Naive thymus-derived CD8-positive, alpha-beta T cell (primary cell): ENCODE measurements at regions not wholly inside any gene's neighbourhood (a gene's known extent, or its start where the extent isn't known, plus 50 kb on each side); places are given as distances from the start of the nearest gene placed in this dataset.

Experiments
- ATAC-seq, 2 donors: fragments of 150-1000 bp; cut with Tn5 transposase in 1 of 2; sonication (Bioruptor Pico), chemical (Tn5 transposase) in 1 of 2; 1 replicate in 1 of 2; 2 replicates in 1 of 2; pipeline ENCODE4 v1.10.0; 2021; ENCODE audit warnings: mild to moderate bottlenecking in 2 of 2, moderate library complexity in 2 of 2
- POLR2A ChIA-PET: fragments of 350-600 bp; sonication (Branson Sonifier 250); formaldehyde crosslinking; loops from one replicate; lab custom pipeline; 2021; ENCODE audit warnings: antibody characterized with exemption; lab: Charles Lee
- DNase-seq, 10 donors: peaks; one replicate each; pipeline versions ENCODE4 v3.0.0 to v3.0.0-alpha.2; 2020 to 2022
- H3K27ac Mint-ChIP-seq, 10 donors: one replicate each; pipeline ENCODE4 v1.8.0; 2020 to 2022; ENCODE audit warnings: mild to moderate bottlenecking in 10 of 10, mixed read lengths in 10 of 10, moderate library complexity in 4 of 10, inconsistent platforms in 1 of 10
- H3K27me3 Mint-ChIP-seq, 5 donors: one replicate each; pipeline ENCODE4 v1.8.0; 2021 to 2022; ENCODE audit warnings: mixed read lengths in 5 of 5
- H3K36me3 Mint-ChIP-seq, 3 donors: one replicate each; pipeline ENCODE4 v1.8.0; 2020 to 2022; ENCODE audit warnings: mixed read lengths in 3 of 3, mild to moderate bottlenecking in 2 of 3, inconsistent platforms in 1 of 3
- H3K4me1 Mint-ChIP-seq, 4 donors: one replicate each; pipeline ENCODE4 v1.8.0; 2021 to 2022; ENCODE audit warnings: mixed read lengths in 4 of 4
- H3K4me3 Mint-ChIP-seq, 10 donors: one replicate each; pipeline ENCODE4 v1.8.0; 2020 to 2022; ENCODE audit warnings: mild to moderate bottlenecking in 10 of 10, mixed read lengths in 10 of 10, moderate library complexity in 6 of 10, inconsistent platforms in 1 of 10
- H3K9me3 Mint-ChIP-seq, 9 donors: one replicate each; pipeline ENCODE4 v1.8.0; 2020 to 2022; ENCODE audit warnings: mixed read lengths in 9 of 9, mild to moderate bottlenecking in 3 of 9, inconsistent platforms in 1 of 9, moderate library complexity in 1 of 9

- ATAC-seq (no peak), DNase-seq (no peak)
- POLR2A ChIA-PET: no interaction called here
- H3K36me3 Mint-ChIP-seq: no peaks in the 10 kb centered on the region
- H3K9me3 Mint-ChIP-seq: peaks cover 0 to 15% (median 0%) of the 10 kb centered on the region in 9 donors
- peaks cover 0 to 3% (median 0%) of the 10 kb centered on the region in 5 donors for H3K27me3 Mint-ChIP-seq
- no peak overlapping the region for H3K4me3 Mint-ChIP-seq
- H3K27ac Mint-ChIP-seq: no peak overlapping the region
- no peaks in the 10 kb centered on the region for H3K4me1 Mint-ChIP-seq
Measured at GRCh38 chr5:89004379-89004778, 121.4 kb upstream of the MEF2C start.

GRCh38 chr5:89003563-89004036 lies 120.6 kb upstream of the MEF2C start:
- POLR2A ChIA-PET: no interaction called here

GRCh38 chr5:88999853-89000252 lies 116.9 kb upstream of the MEF2C start:
- POLR2A ChIA-PET: no interaction called here
- H3K4me3 Mint-ChIP-seq: no peak overlapping the region
- no peak for DNase-seq
- no peak overlapping the region for H3K27ac Mint-ChIP-seq
- H3K9me3 Mint-ChIP-seq: peaks cover 0 to 7% (median 0%) of the 10 kb centered on the region in 9 donors
- H3K27me3 Mint-ChIP-seq: peaks cover 0 to 3% (median 0%) of the 10 kb centered on the region in 5 donors
- no peak for ATAC-seq
- no peaks in the 10 kb centered on the region for H3K4me1 Mint-ChIP-seq
- no peaks in the 10 kb centered on the region for H3K36me3 Mint-ChIP-seq

More at GRCh38 chr5:89003563-89004036, 120.6 kb upstream of the MEF2C start:
- peaks cover 0 to 15% (median 0%) of the 10 kb centered on the region in 9 donors for H3K9me3 Mint-ChIP-seq
- H3K4me3 Mint-ChIP-seq: no peak overlapping the region
- H3K36me3 Mint-ChIP-seq: no peaks in the 10 kb centered on the region
- ATAC-seq: no peak
- H3K27ac Mint-ChIP-seq: no peak overlapping the region
- peaks cover 0 to 3% (median 0%) of the 10 kb centered on the region in 5 donors for H3K27me3 Mint-ChIP-seq
- H3K4me1 Mint-ChIP-seq: no peaks in the 10 kb centered on the region
- no peak for DNase-seq

DNA sequence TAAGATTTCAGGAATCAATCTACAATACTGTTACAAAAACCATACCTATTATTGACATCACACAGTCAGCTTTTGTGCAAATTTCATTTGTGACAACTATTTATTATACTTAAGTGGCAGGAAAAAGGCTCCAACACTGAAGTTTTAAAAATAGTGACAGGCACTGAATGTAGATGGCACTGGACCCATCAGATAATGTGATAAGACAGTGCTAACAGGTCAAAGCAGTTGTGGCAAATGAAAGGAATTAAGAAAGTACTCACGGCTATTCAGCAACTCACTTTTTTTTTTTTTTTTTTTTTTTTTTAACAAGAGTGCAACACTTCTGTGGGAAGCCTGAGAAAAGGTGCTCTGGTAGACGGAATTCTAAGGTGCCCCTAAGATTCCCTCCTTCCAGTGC lies 115.0 kb upstream of the MEF2C start:
- no peak for ATAC-seq
- no peak overlapping the region for H3K4me3 Mint-ChIP-seq

DNA sequence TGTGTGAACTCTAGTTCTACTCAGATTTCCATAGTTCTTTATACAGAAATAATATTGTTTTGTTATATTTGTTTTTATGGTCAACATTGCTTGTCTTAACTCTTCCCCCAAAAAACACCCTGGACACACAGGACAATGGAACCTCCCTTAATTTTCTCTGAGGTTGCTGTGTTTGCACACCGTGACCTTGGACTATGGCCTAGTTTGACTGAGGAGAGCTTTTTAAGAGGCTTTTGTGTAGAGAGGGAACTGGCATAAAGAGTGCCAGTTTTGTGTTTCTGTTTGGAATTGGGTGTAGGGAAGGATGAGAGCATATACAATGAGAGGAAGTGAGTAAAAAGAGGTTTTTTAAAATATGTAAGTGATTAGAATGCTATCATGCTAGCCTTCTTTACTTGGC lies 101.1 kb upstream of the MEF2C start:
- ATAC-seq: no peak
- no peak for DNase-seq
- Mint-ChIP-seq H3K4me3 (no peak overlapping the region), H3K27me3 (peaks cover 0 to 2% (median 0%) of the 10 kb centered on the region in 5 donors), H3K4me1 (peaks cover 0 to 10% (median 0%) of the 10 kb centered on the region in 4 donors), H3K9me3 (peaks cover 0 to 5% (median 0%) of the 10 kb centered on the region in 9 donors), H3K36me3 (no peaks in the 10 kb centered on the region), H3K27ac (peak overlapping the region in 1 of 10 donors; percentile 27)
- POLR2A ChIA-PET: no interaction called here

More for the DNA sequence above, 115.0 kb upstream of the MEF2C start:
- POLR2A ChIA-PET: no interaction called here
- Mint-ChIP-seq H3K36me3 (no peaks in the 10 kb centered on the region), H3K9me3 (peaks cover 0 to 3% (median 0%) of the 10 kb centered on the region in 9 donors), H3K4me1 (no peaks in the 10 kb centered on the region), H3K27ac (no peak overlapping the region), H3K27me3 (peaks cover 0 to 3% (median 0%) of the 10 kb centered on the region in 5 donors)
- DNase-seq: no peak

GRCh38 chr5:88979726-88980125 lies 96.7 kb upstream of the MEF2C start:
- POLR2A ChIA-PET: no interaction called here
- Mint-ChIP-seq H3K27ac (no peak overlapping the region), H3K4me1 (peaks cover 0 to 12% (median 0%) of the 10 kb centered on the region in 4 donors), H3K9me3 (peaks cover 0 to 5% (median 0%) of the 10 kb centered on the region in 9 donors), H3K4me3 (no peak overlapping the region), H3K36me3 (no peaks in the 10 kb centered on the region), H3K27me3 (peaks cover 0 to 4% (median 0%) of the 10 kb centered on the region in 5 donors)
- DNase-seq: no peak
- no peak for ATAC-seq

- H3K36me3 Mint-ChIP-seq: no peaks in the 10 kb centered on the region
- POLR2A ChIA-PET: no interaction called here
- no peak for DNase-seq
- peaks cover 0 to 4% (median 0%) of the 10 kb centered on the region in 5 donors for H3K27me3 Mint-ChIP-seq
- H3K27ac Mint-ChIP-seq: no peak overlapping the region
- H3K9me3 Mint-ChIP-seq: peaks cover 0 to 5% (median 0%) of the 10 kb centered on the region in 9 donors
- peaks cover 0 to 12% (median 0%) of the 10 kb centered on the region in 4 donors for H3K4me1 Mint-ChIP-seq
- H3K4me3 Mint-ChIP-seq: no peak overlapping the region
- no peak for ATAC-seq
Measured at GRCh38 chr5:88979244-88979643, 96.3 kb upstream of the MEF2C start.

GRCh38 chr5:88976914-88977313 lies 93.9 kb upstream of the MEF2C start:
- peaks cover 0 to 12% (median 0%) of the 10 kb centered on the region in 4 donors for H3K4me1 Mint-ChIP-seq
- no peak overlapping the region for H3K27ac Mint-ChIP-seq
- H3K9me3 Mint-ChIP-seq: peaks cover 0 to 5% (median 0%) of the 10 kb centered on the region in 9 donors
- H3K27me3 Mint-ChIP-seq: peaks cover 0 to 6% (median 0%) of the 10 kb centered on the region in 5 donors
- POLR2A ChIA-PET: interaction anchor here (0.8 kb wide), 1 partner anchor 232 kb away, joined by 5 read pairs; no protein-coding TSS in a partner anchor
- no peak for ATAC-seq
- H3K36me3 Mint-ChIP-seq: no peaks in the 10 kb centered on the region
- H3K4me3 Mint-ChIP-seq: no peak overlapping the region
- no peak for DNase-seq

- H3K27ac Mint-ChIP-seq: no peak overlapping the region
- H3K9me3 Mint-ChIP-seq: no peaks in the 10 kb centered on the region
- DNase-seq (no peak), ATAC-seq (no peak)
- no peak overlapping the region for H3K4me3 Mint-ChIP-seq
- POLR2A ChIA-PET: no interaction called here
- H3K36me3 Mint-ChIP-seq: no peaks in the 10 kb centered on the region
- no peaks in the 10 kb centered on the region for H3K4me1 Mint-ChIP-seq
- peaks cover 0 to 11% (median 2%) of the 10 kb centered on the region in 5 donors for H3K27me3 Mint-ChIP-seq
Measured at GRCh38 chr5:88967633-88968585, 84.9 kb upstream of the MEF2C start.

- Mint-ChIP-seq H3K36me3 (no peaks in the 10 kb centered on the region), H3K27ac (no peak overlapping the region), H3K9me3 (no peaks in the 10 kb centered on the region), H3K4me3 (no peak overlapping the region), H3K27me3 (peaks cover 0 to 11% (median 2%) of the 10 kb centered on the region in 5 donors), H3K4me1 (no peaks in the 10 kb centered on the region)
- POLR2A ChIA-PET: no interaction called here
- no peak for ATAC-seq
- DNase-seq: no peak
Measured at GRCh38 chr5:88964831-88965230, 81.8 kb upstream of the MEF2C start.

- DNase-seq (no peak), ATAC-seq (no peak)
- H3K27ac Mint-ChIP-seq: no peak overlapping the region
- H3K9me3 Mint-ChIP-seq: no peaks in the 10 kb centered on the region
- H3K36me3 Mint-ChIP-seq: no peaks in the 10 kb centered on the region
- POLR2A ChIA-PET: no interaction called here
- peaks cover 0 to 10% (median 3%) of the 10 kb centered on the region in 5 donors for H3K27me3 Mint-ChIP-seq
- no peak overlapping the region for H3K4me3 Mint-ChIP-seq
- peaks cover 0 to 2% (median 0%) of the 10 kb centered on the region in 4 donors for H3K4me1 Mint-ChIP-seq
Measured at GRCh38 chr5:88957013-88957412, 74.0 kb upstream of the MEF2C start.

- Mint-ChIP-seq H3K27ac (no peak overlapping the region), H3K4me1 (peaks cover 0 to 2% (median 0%) of the 10 kb centered on the region in 4 donors), H3K27me3 (peaks cover 0 to 10% (median 3%) of the 10 kb centered on the region in 5 donors)
Measured at GRCh38 chr5:88956416-88956815, 73.4 kb upstream of the MEF2C start.

DNA sequence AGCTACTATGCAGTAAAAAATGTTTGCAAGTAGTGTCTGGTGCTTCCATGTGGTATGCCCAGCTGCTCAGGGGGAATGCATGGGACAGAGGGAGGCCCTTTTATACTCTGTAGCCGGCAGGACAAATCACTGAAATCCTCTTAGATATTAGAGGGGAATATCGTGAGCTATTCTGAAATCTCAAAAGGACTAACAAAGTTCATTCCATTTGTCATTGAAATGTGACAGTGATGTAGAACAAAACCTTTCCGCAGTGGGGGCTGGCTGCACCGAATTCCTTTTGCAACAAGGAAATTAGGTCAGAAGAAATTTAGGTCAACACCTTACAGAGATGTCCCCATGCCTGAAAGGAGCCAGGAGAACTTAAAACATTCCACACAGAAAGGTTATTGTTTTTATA lies 72.4 kb upstream of the MEF2C start:
- H3K4me3 Mint-ChIP-seq: no peak overlapping the region
- no peak for DNase-seq
- POLR2A ChIA-PET: no interaction called here
- H3K36me3 Mint-ChIP-seq: no peaks in the 10 kb centered on the region
- no peak overlapping the region for H3K27ac Mint-ChIP-seq
- no peaks in the 10 kb centered on the region for H3K9me3 Mint-ChIP-seq
- ATAC-seq: no peak
- peaks cover 0 to 10% (median 3%) of the 10 kb centered on the region in 5 donors for H3K27me3 Mint-ChIP-seq
- H3K4me1 Mint-ChIP-seq: peaks cover 0 to 2% (median 0%) of the 10 kb centered on the region in 4 donors

More at GRCh38 chr5:88956416-88956815, 73.4 kb upstream of the MEF2C start:
- ATAC-seq (no peak), DNase-seq (no peak)
- H3K36me3 Mint-ChIP-seq: no peaks in the 10 kb centered on the region
- no peak overlapping the region for H3K4me3 Mint-ChIP-seq
- H3K9me3 Mint-ChIP-seq: no peaks in the 10 kb centered on the region
- POLR2A ChIA-PET: no interaction called here
